IMR-90 (cell line): ENCODE measurements at regions not wholly inside any gene's neighbourhood (a gene's known extent, or its start where the extent isn't known, plus 50 kb on each side); places are given as distances from the start of the nearest gene placed in this dataset.

ENCODE experiments used
- ATAC-seq: fragments of 200-7000 bp; cut with Tn5 transposase; 2 replicates; pipeline ENCODE4 v1.9.1; 2020; ENCODE audit warnings: low read depth, mild to moderate bottlenecking, moderate library complexity
- BruUV-seq: library from RNA; stranded (reverse); fragments of 400-500 nt; replicated peaks from 2 replicates; lab custom pipeline; 2021; lab: Mats Ljungman, UMichigan
- CTCF ChIA-PET: fragments of 300-600 bp; formaldehyde crosslinking; extraction: SDS; loops from one replicate; lab custom pipeline; 2021; ENCODE audit warnings: antibody characterized with exemption; lab: Yijun Ruan, JAX
- POLR2A ChIA-PET: fragments of 300-600 bp; sonication (Branson Sonifier 250); formaldehyde crosslinking; loops from one replicate; lab custom pipeline; 2022; ENCODE audit warnings: antibody characterized with exemption; ENCODE audit not compliant: unreplicated experiment; lab: Charles Lee
- DNase-seq: peaks from one replicate; pipeline ENCODE4 v3.0.0; 2013
- H2AFZ ChIP-seq: replicated peaks from 2 replicates; pipeline ENCODE3; 2013; ENCODE audit warnings: low read length, mild to moderate bottlenecking; ENCODE audit not compliant: poor library complexity
- H2AK5ac ChIP-seq: 2 replicates; pipeline ENCODE4 v1.6.1; 2013; ENCODE audit warnings: low read depth, low read length, inconsistent platforms
- H2AK9ac ChIP-seq: replicated peaks from 2 replicates; pipeline ENCODE3; 2013; ENCODE audit warnings: mild to moderate bottlenecking, low read depth, low read length, moderate library complexity; ENCODE audit not compliant: poor library complexity
- H2BK120ac ChIP-seq: 2 replicates; pipeline ENCODE4 v1.6.1; 2013; ENCODE audit warnings: low read depth, low read length, inconsistent platforms
- H2BK15ac ChIP-seq: 3 replicates; pipeline ENCODE4 v1.6.1; 2013; ENCODE audit warnings: low read depth, low read length, inconsistent platforms
- H2BK20ac ChIP-seq: 2 replicates; pipeline ENCODE4 v1.6.1; 2013; ENCODE audit warnings: low read depth, mild to moderate bottlenecking, inconsistent platforms, low read length, moderate library complexity
- H2BK5ac ChIP-seq: 2 replicates; pipeline ENCODE4 v1.6.1; 2013; ENCODE audit warnings: mild to moderate bottlenecking, low read depth, low read length, inconsistent platforms; ENCODE audit not compliant: poor library complexity, severe bottlenecking
- H3K14ac ChIP-seq: replicated peaks from 2 replicates; pipeline ENCODE4 v1.6.1; 2013; ENCODE audit warnings: low read depth, low read length, inconsistent platforms
- H3K18ac ChIP-seq: 2 replicates; pipeline ENCODE4 v1.6.1; 2013; ENCODE audit warnings: low read depth, low read length, control low read depth
- H3K23ac ChIP-seq: 2 replicates; pipeline ENCODE4 v1.6.1; 2013; ENCODE audit warnings: low read depth, low read length, inconsistent platforms
- H3K27ac ChIP-seq: 2 replicates; pipeline ENCODE4 v1.5.1; 2013; ENCODE audit warnings: mild to moderate bottlenecking, control low read depth, low read length; ENCODE audit not compliant: insufficient read depth
- H3K27me3 ChIP-seq: 2 replicates; pipeline ENCODE4 v1.6.1; 2013; ENCODE audit warnings: low read length; ENCODE audit not compliant: control insufficient read depth, insufficient read depth
- H3K36me3 ChIP-seq: 2 replicates; pipeline ENCODE4 v1.6.1; 2013; ENCODE audit warnings: low read length, mixed read lengths; ENCODE audit not compliant: control insufficient read depth, insufficient read depth
- H3K4ac ChIP-seq: 2 replicates; pipeline ENCODE4 v1.6.1; 2013; ENCODE audit warnings: low read depth, low read length, inconsistent platforms
- H3K4me1 ChIP-seq: 2 replicates; pipeline ENCODE4 v1.6.1; 2013; ENCODE audit warnings: low read length, mixed read lengths; ENCODE audit not compliant: control insufficient read depth, insufficient read depth
- H3K4me2 ChIP-seq: 2 replicates; pipeline ENCODE4 v1.6.1; 2013; ENCODE audit warnings: low read depth, mild to moderate bottlenecking, control low read depth, low read length, moderate library complexity
- H3K4me3 ChIP-seq: 2 replicates; pipeline ENCODE4 v1.5.1; 2013; ENCODE audit warnings: low read depth, mild to moderate bottlenecking, control low read depth, low read length, moderate library complexity; ENCODE audit not compliant: insufficient read depth
- H3K56ac ChIP-seq: 2 replicates; pipeline ENCODE4 v1.6.1; 2013; ENCODE audit warnings: low read length, inconsistent platforms; ENCODE audit not compliant: insufficient read depth; ENCODE audit errors: extremely low read depth
- H3K79me1 ChIP-seq, 2 experiments: 2 replicates each; pipeline ENCODE4 v1.6.1; 2013; ENCODE audit warnings: low read length in 2 of 2, inconsistent platforms in 1 of 2, low read depth in 1 of 2
- H3K9ac ChIP-seq: 2 replicates; pipeline ENCODE4 v1.6.1; 2013; ENCODE audit warnings: low read depth, low read length, control low read depth
- H3K9me1 ChIP-seq: 2 replicates; pipeline ENCODE4 v1.6.1; 2013; ENCODE audit warnings: low read length, inconsistent platforms; ENCODE audit not compliant: insufficient read depth
- H3K9me3 ChIP-seq: 2 replicates; pipeline ENCODE4 v1.6.1; 2013; ENCODE audit warnings: low read length; ENCODE audit not compliant: control insufficient read depth, insufficient read depth
- H4K20me1 ChIP-seq: 2 replicates; pipeline ENCODE4 v1.6.1; 2013; ENCODE audit warnings: low read length, inconsistent platforms; ENCODE audit not compliant: insufficient read depth
- H4K5ac ChIP-seq: 2 replicates; pipeline ENCODE4 v1.6.1; 2013; ENCODE audit warnings: mild to moderate bottlenecking, low read depth, low read length, control low read depth
- H4K8ac ChIP-seq, 2 experiments: 2 replicates each; pipeline ENCODE4 v1.6.1; 2013; ENCODE audit warnings: low read depth in 2 of 2, low read length in 2 of 2, control low read depth in 1 of 2, inconsistent platforms in 1 of 2
- H4K91ac ChIP-seq: 2 replicates; pipeline ENCODE4 v1.6.1; 2013; ENCODE audit warnings: low read depth, low read length, inconsistent platforms; ENCODE audit not compliant: insufficient read depth
- BHLHE40 ChIP-seq: fragments of 150-350 bp; IDR thresholded peaks from 2 replicates; pipeline ENCODE4 v1.6.1; 2016; ENCODE audit warnings: mild to moderate bottlenecking, low read depth, low read length
- CEBPB ChIP-seq: IDR thresholded peaks from 2 replicates; pipeline ENCODE4 v1.6.1; 2012; ENCODE audit warnings: low read depth, low read length, improper control_type of control experiment
- CHD1 ChIP-seq: IDR thresholded peaks from 2 replicates; pipeline ENCODE4 v1.6.1; 2012; ENCODE audit warnings: low read depth, low read length, improper control_type of control experiment
- FOS ChIP-seq: fragments of 150-350 bp; IDR thresholded peaks from 2 replicates; pipeline ENCODE4 v1.6.1; 2016; ENCODE audit warnings: low read depth, low read length
- MAFK ChIP-seq: IDR thresholded peaks from 2 replicates; pipeline ENCODE4 v1.6.1; 2012; ENCODE audit warnings: low read depth, low read length, improper control_type of control experiment
- MAZ ChIP-seq: IDR thresholded peaks from 2 replicates; pipeline ENCODE4 v1.6.1; 2012; ENCODE audit warnings: low read depth, mild to moderate bottlenecking, low read length, improper control_type of control experiment, moderate library complexity, borderline replicate concordance
- MXI1 ChIP-seq: IDR thresholded peaks from 2 replicates; pipeline ENCODE4 v1.6.1; 2012; ENCODE audit warnings: low read depth, mild to moderate bottlenecking, low read length, moderate library complexity, borderline replicate concordance
- NFE2L2 ChIP-seq: fragments of 150-350 bp; IDR thresholded peaks from 2 replicates; pipeline ENCODE4 v1.6.1; 2016; ENCODE audit warnings: low read depth, mild to moderate bottlenecking, low read length
- POLR2A ChIP-seq: IDR thresholded peaks from 2 replicates; pipeline ENCODE4 v1.6.1; 2012; ENCODE audit warnings: mild to moderate bottlenecking, low read depth, low read length
- RAD21 ChIP-seq: IDR thresholded peaks from 2 replicates; pipeline ENCODE4 v1.6.1; 2012; ENCODE audit warnings: low read length, improper control_type of control experiment
- RCOR1 ChIP-seq: IDR thresholded peaks from 2 replicates; pipeline ENCODE4 v1.6.1; 2012; ENCODE audit warnings: mild to moderate bottlenecking, low read length, improper control_type of control experiment; ENCODE audit not compliant: insufficient replicate concordance
- RFX5 ChIP-seq: IDR thresholded peaks from 2 replicates; pipeline ENCODE4 v1.8.0; 2012; ENCODE audit warnings: low read depth, mild to moderate bottlenecking, low read length, moderate library complexity
- SMC3 ChIP-seq: fragments of 150-350 bp; IDR thresholded peaks from 2 replicates; pipeline ENCODE4 v1.6.1; 2016; ENCODE audit warnings: low read depth, mild to moderate bottlenecking, antibody characterized with exemption, low read length, moderate library complexity
- WGBS, 2 experiments: methylation state at CpG; one replicate each; pipeline versions ENCODE4 v1.1.5 to v1.1.7; 2013; ENCODE audit warnings: missing lambda C conversion rate in 2 of 2; ENCODE audit not compliant: insufficient read length in 1 of 2; ENCODE audit errors: extremely low coverage in 2 of 2; 5-methylcytosine and 5-hydroxymethylcytosine counted together
- dilution Hi-C: fragments of 300-500 bp; cut with HindIII; formaldehyde crosslinking; loops from one replicate; pipeline ENCODE4 v1.14.3; 2018; ENCODE audit warnings: low sequenced_read_pairs; ENCODE audit not compliant: unreplicated experiment
- in situ Hi-C: fragments of 300-500 bp; cut with MboI; formaldehyde crosslinking; loops from 3 replicates; pipeline ENCODE4 v1.14.3; 2019; ENCODE audit warnings: low sequenced_read_pairs, inconsistent platforms, mixed read lengths
- intact Hi-C: fragments of 100-400 bp; cut with micrococcal nuclease; formaldehyde crosslinking; loops from 2 replicates; pipeline ENCODE4 v1.10.0; 2022
- TF ChIP-seq, protein P1 (sequence below): conservative IDR thresholded peaks from 2 replicates; pipeline ENCODE4 v1.5.1; 2012; ENCODE audit warnings: mild to moderate bottlenecking, low read depth, low read length, improper control_type of control experiment
- TF ChIP-seq, protein P2 (sequence below): fragments of 150-350 bp; IDR thresholded peaks from 2 replicates; pipeline ENCODE4 v1.6.1; 2017; ENCODE audit warnings: mild to moderate bottlenecking, antibody characterized with exemption, low read length, low read depth
- TF ChIP-seq, protein P3 (sequence below): fragments of 150-350 bp; IDR thresholded peaks from 2 replicates; pipeline ENCODE4 v1.6.1; 2016; ENCODE audit warnings: low read depth, mild to moderate bottlenecking, low read length, moderate library complexity, borderline replicate concordance

DNA sequence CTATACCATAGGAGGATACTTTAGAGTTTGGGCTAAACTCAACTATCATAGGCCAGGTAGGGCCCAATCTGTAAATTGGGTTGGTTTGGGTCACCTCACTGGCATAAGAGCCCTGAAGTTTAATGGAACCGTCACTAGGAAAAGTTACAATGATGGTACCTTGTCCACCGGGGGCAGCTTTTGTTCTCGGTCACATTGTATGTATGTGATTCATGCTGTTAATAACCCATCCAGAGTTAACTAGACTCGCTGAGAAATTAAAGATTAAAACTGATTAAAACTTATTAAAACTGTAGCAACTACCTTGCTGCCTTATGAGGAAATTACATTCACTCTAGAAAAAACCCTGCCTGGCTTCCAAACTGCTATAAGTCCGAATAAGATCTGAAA is 145.0 kb upstream of the TMCO5A start:
- ATAC-seq (no peak; the same call in 1 of the 2 replicates), DNase-seq (no peak)
- H3K9ac ChIP-seq: no peak overlapping the region
- no peak overlapping the region for H4K91ac ChIP-seq
- H3K4me1 ChIP-seq: peaks cover 5% of the 10 kb centered on the region; the same call in 1 of the 2 replicates
- no CpG with 5 or more reads among the region's 5 CpGs for WGBS, 2 experiments
- intact Hi-C loops (loop anchor here (10.0 kb wide), 1 partner anchor 65 kb away; no protein-coding TSS in a partner anchor), dilution Hi-C loops (no loop called here), in situ Hi-C loops (no loop called here)
- H2BK120ac ChIP-seq: peak overlapping the region; percentile 65
- no peak overlapping the region for H3K4me3 ChIP-seq
- H3K4me2 ChIP-seq: no peak overlapping the region
- H3K9me3 ChIP-seq: no peaks in the 10 kb centered on the region
- H3K9me1 ChIP-seq: 0 out of 2 replicates have a peak, but pooled peaks cover 5% of the 10 kb centered on the region
- H3K56ac ChIP-seq: no peak overlapping the region
- peak overlapping the region; percentile 44 for H2BK5ac ChIP-seq
- no peak overlapping the region for H2AK9ac ChIP-seq
- no peaks in the 10 kb centered on the region for H4K20me1 ChIP-seq
- peak overlapping the region; percentile 85 for H2BK20ac ChIP-seq
- CTCF ChIA-PET: no interaction called here
- POLR2A ChIA-PET: no interaction called here
- H3K36me3 ChIP-seq: no peaks in the 10 kb centered on the region
- H3K79me1 ChIP-seq: no peaks in the 10 kb centered on the region
- peak overlapping the region; percentile 29; the same call in 1 of the 2 replicates for H4K5ac ChIP-seq
- H2BK15ac ChIP-seq: peak overlapping the region; percentile 15; the same call in 1 of the 3 replicates
- peak overlapping the region; percentile 59; the same call in 1 of the 2 replicates for H3K4ac ChIP-seq
- TF ChIP-seq MXI1 (no peak), RCOR1 (no peak), MAZ (no peak), SMC3 (no peak), NFE2L2 (no peak), BHLHE40 (no peak), RFX5 (no peak), MAFK (no peak), RAD21 (no peak), CEBPB (no peak), POLR2A (no peak), FOS (no peak), CHD1 (no peak)
- TF ChIP-seq, protein P1, sequence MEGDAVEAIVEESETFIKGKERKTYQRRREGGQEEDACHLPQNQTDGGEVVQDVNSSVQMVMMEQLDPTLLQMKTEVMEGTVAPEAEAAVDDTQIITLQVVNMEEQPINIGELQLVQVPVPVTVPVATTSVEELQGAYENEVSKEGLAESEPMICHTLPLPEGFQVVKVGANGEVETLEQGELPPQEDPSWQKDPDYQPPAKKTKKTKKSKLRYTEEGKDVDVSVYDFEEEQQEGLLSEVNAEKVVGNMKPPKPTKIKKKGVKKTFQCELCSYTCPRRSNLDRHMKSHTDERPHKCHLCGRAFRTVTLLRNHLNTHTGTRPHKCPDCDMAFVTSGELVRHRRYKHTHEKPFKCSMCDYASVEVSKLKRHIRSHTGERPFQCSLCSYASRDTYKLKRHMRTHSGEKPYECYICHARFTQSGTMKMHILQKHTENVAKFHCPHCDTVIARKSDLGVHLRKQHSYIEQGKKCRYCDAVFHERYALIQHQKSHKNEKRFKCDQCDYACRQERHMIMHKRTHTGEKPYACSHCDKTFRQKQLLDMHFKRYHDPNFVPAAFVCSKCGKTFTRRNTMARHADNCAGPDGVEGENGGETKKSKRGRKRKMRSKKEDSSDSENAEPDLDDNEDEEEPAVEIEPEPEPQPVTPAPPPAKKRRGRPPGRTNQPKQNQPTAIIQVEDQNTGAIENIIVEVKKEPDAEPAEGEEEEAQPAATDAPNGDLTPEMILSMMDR: no peak
- TF ChIP-seq, protein P2, sequence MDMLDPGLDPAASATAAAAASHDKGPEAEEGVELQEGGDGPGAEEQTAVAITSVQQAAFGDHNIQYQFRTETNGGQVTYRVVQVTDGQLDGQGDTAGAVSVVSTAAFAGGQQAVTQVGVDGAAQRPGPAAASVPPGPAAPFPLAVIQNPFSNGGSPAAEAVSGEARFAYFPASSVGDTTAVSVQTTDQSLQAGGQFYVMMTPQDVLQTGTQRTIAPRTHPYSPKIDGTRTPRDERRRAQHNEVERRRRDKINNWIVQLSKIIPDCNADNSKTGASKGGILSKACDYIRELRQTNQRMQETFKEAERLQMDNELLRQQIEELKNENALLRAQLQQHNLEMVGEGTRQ: no peak
- TF ChIP-seq, protein P3, sequence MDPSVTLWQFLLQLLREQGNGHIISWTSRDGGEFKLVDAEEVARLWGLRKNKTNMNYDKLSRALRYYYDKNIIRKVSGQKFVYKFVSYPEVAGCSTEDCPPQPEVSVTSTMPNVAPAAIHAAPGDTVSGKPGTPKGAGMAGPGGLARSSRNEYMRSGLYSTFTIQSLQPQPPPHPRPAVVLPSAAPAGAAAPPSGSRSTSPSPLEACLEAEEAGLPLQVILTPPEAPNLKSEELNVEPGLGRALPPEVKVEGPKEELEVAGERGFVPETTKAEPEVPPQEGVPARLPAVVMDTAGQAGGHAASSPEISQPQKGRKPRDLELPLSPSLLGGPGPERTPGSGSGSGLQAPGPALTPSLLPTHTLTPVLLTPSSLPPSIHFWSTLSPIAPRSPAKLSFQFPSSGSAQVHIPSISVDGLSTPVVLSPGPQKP: no peak
- no peak overlapping the region for H2AFZ ChIP-seq
- no TSS peak for BruUV-seq
- H3K14ac ChIP-seq: 0 out of 2 replicates have a peak overlapping the region, but pooled peaks have one; percentile 43
- no peak overlapping the region for H3K27ac ChIP-seq
- 0 out of 2 replicates have a peak overlapping the region, but pooled peaks have one; percentile 38 for H2AK5ac ChIP-seq
- H3K23ac ChIP-seq: no peak overlapping the region
- peak overlapping the region in 1 of 2 experiments; percentile 53; a peak in 2 of 4 replicates for H4K8ac ChIP-seq
- no peaks in the 10 kb centered on the region for H3K27me3 ChIP-seq
- H3K18ac ChIP-seq: peak overlapping the region; percentile 18; the same call in 1 of the 2 replicates
